ENCODE measurements at regions not wholly inside any gene's neighbourhood (a gene's known extent, or its start where the extent isn't known, plus 50 kb on each side); places are given as distances from the start of the nearest gene placed in this dataset.

GRCh38 chr10:74771054-74771453 lies 55.3 kb upstream of the KAT6B start (continued):
- TF ChIP-seq REST (IDR thresholded peaks at IDR 0.05) = no peak

- no peak overlapping the region for H3K9ac ChIP-seq (ENCODE audit: low read depth in 1 of 2, low read length in 2 of 2)
- no peak overlapping the region for H3K4me3 ChIP-seq (ENCODE audit: low read depth in 1 of 3, low read length in 3 of 3)
- no peak for DNase-seq (ENCODE audit: low spot score)
- no peaks in the 10 kb centered on the region for H3K9me3 ChIP-seq (ENCODE audit: control insufficient read depth in 4 of 4, low read length in 3 of 4)
- H3K4me1 ChIP-seq (ENCODE audit: control insufficient read depth in 4 of 4, insufficient read depth in 4 of 4, low read length in 3 of 4) = no peaks in the 10 kb centered on the region
- no peaks in the 10 kb centered on the region for H3K36me3 ChIP-seq (ENCODE audit: control insufficient read depth in 4 of 4, insufficient read depth in 3 of 4, low read depth in 1 of 4, low read length in 3 of 4)
- no peaks in the 10 kb centered on the region for H3K27me3 ChIP-seq (ENCODE audit: control insufficient read depth in 4 of 4, insufficient read depth in 4 of 4, low read length in 3 of 4)
- no peak overlapping the region for H3K27ac ChIP-seq (ENCODE audit: low read depth in 1 of 2, low read length in 2 of 2)
- TF ChIP-seq FOXA1 (IDR thresholded peaks at IDR 0.05) = no peak
Observed at GRCh38 chr10:74775099-74775498, 51.3 kb upstream of the KAT6B start.
